ENCODE measurements at regions not wholly inside any gene's neighbourhood (a gene's known extent, or its start where the extent isn't known, plus 50 kb on each side); places are given as distances from the start of the nearest gene placed in this dataset.

DNA sequence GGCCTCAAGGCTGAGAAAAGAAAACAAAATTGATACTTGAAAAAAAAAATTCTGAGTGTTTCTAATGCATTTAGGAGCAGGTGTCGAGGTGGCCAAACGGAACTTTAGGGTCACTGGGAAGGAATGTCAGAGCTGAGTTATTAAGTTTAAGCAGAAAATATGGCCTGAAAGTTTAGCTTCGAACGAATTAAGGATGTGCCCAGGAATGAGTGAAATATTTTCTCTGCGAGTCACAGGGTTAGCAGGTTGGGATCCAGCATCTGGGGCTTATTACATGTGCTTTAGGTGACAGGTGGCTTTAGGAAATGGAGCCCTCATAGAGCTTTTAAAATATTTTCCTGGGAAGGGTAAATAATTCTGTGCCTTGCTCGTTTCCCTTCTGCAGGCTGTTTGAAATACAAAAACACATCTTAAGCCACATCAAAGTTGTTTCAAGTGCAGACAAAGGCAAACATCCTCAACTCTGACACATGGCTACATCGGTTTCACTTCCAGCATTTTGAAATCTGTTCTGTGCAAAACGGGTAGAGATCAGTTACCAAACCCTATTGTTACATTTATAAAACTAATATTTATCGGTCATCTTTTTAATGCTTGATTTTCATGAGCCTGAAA is 143.1 kb upstream of the ARRDC4 start:
- H3K9ac ChIP-seq (ENCODE audit: control insufficient read depth, extremely low read depth, insufficient read depth, low read length) = no peak overlapping the region
- dilution Hi-C loops (cut with MboI; ENCODE audit: extremely low pct_ligation_motif_present, low sequenced_read_pairs) = no loop called here
- H3K27me3 ChIP-seq (ENCODE audit: control insufficient read depth, extremely low read depth, insufficient read depth, low read length) = no peaks in the 10 kb centered on the region
- no peaks in the 10 kb centered on the region for H3K9me1 ChIP-seq (ENCODE audit: control insufficient read depth, extremely low read depth, insufficient read depth, low read length)
- FAIRE-seq = no peak
- H2AFZ ChIP-seq (ENCODE audit: control insufficient read depth, low read length) = no peak overlapping the region
- no peaks in the 10 kb centered on the region for H3K4me1 ChIP-seq (ENCODE audit: control insufficient read depth, extremely low read depth, insufficient read depth, low read length)
- no peak overlapping the region for H3K27ac ChIP-seq (ENCODE audit: control insufficient read depth, insufficient read depth, low read length)
- no peak overlapping the region for H3K4me2 ChIP-seq (ENCODE audit: control insufficient read depth, extremely low read depth, insufficient read depth, low read depth, low read length)
- no peak overlapping the region for H3K4me3 ChIP-seq (ENCODE audit: control insufficient read depth in 2 of 3, extremely low read depth in 1 of 3, insufficient read depth in 2 of 3, low read depth in 1 of 3, low read length in 3 of 3)
- no peaks in the 10 kb centered on the region for H4K20me1 ChIP-seq (ENCODE audit: control insufficient read depth, extremely low read depth, insufficient read depth, low read length)
- no peak for DNase-seq (ENCODE audit: low read depth, low spot score)
- H3K36me3 ChIP-seq (ENCODE audit: control insufficient read depth in 2 of 2, extremely low read depth in 1 of 2, insufficient read depth in 2 of 2, low read length in 2 of 2) = no peaks in the 10 kb centered on the region
- no peaks in the 10 kb centered on the region for H3K79me2 ChIP-seq (ENCODE audit: control insufficient read depth, insufficient read depth, low read length)
- no peaks in the 10 kb centered on the region for H3K9me3 ChIP-seq (ENCODE audit: control insufficient read depth, low read depth, low read length)
- TF ChIP-seq EZH2 (IDR thresholded peaks at IDR 0.05; ENCODE audit: low read length) = no peak
- TF ChIP-seq, protein P1, sequence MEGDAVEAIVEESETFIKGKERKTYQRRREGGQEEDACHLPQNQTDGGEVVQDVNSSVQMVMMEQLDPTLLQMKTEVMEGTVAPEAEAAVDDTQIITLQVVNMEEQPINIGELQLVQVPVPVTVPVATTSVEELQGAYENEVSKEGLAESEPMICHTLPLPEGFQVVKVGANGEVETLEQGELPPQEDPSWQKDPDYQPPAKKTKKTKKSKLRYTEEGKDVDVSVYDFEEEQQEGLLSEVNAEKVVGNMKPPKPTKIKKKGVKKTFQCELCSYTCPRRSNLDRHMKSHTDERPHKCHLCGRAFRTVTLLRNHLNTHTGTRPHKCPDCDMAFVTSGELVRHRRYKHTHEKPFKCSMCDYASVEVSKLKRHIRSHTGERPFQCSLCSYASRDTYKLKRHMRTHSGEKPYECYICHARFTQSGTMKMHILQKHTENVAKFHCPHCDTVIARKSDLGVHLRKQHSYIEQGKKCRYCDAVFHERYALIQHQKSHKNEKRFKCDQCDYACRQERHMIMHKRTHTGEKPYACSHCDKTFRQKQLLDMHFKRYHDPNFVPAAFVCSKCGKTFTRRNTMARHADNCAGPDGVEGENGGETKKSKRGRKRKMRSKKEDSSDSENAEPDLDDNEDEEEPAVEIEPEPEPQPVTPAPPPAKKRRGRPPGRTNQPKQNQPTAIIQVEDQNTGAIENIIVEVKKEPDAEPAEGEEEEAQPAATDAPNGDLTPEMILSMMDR (optimal IDR thresholded peaks at IDR 0.05 in 1 of 3, IDR thresholded peaks at IDR 0.05 in 1 of 3, conservative IDR thresholded peaks at IDR 0.05 in 1 of 3; ENCODE audit: extremely low read depth in 1 of 3, insufficient read depth in 2 of 3, low read length in 3 of 3) = no peak

GRCh38 chr15:97836003-97836402 is 124.5 kb upstream of the ARRDC4 start:
- no peak overlapping the region for H3K27ac ChIP-seq (ENCODE audit: control insufficient read depth, insufficient read depth, low read length)
- no peaks in the 10 kb centered on the region for H3K36me3 ChIP-seq (ENCODE audit: control insufficient read depth in 2 of 2, extremely low read depth in 1 of 2, insufficient read depth in 2 of 2, low read length in 2 of 2)
- H3K79me2 ChIP-seq (ENCODE audit: control insufficient read depth, insufficient read depth, low read length) = no peaks in the 10 kb centered on the region
- H3K4me2 ChIP-seq (ENCODE audit: control insufficient read depth, extremely low read depth, insufficient read depth, low read depth, low read length) = no peak overlapping the region
- no peak overlapping the region for H2AFZ ChIP-seq (ENCODE audit: control insufficient read depth, low read length)
- H3K9ac ChIP-seq (ENCODE audit: control insufficient read depth, extremely low read depth, insufficient read depth, low read length) = no peak overlapping the region
- H4K20me1 ChIP-seq (ENCODE audit: control insufficient read depth, extremely low read depth, insufficient read depth, low read length) = no peaks in the 10 kb centered on the region
- H3K9me1 ChIP-seq (ENCODE audit: control insufficient read depth, extremely low read depth, insufficient read depth, low read length) = no peaks in the 10 kb centered on the region
- H3K4me3 ChIP-seq (ENCODE audit: control insufficient read depth in 2 of 3, extremely low read depth in 1 of 3, insufficient read depth in 2 of 3, low read depth in 1 of 3, low read length in 3 of 3) = no peak overlapping the region
- no peak for FAIRE-seq
- H3K4me1 ChIP-seq (ENCODE audit: control insufficient read depth, extremely low read depth, insufficient read depth, low read length) = no peaks in the 10 kb centered on the region
- no peaks in the 10 kb centered on the region for H3K27me3 ChIP-seq (ENCODE audit: control insufficient read depth, extremely low read depth, insufficient read depth, low read length)
- dilution Hi-C loops (cut with MboI; ENCODE audit: extremely low pct_ligation_motif_present, low sequenced_read_pairs) = no loop called here
- no peak for DNase-seq (ENCODE audit: low read depth, low spot score)
- H3K9me3 ChIP-seq (ENCODE audit: control insufficient read depth, low read depth, low read length) = no peaks in the 10 kb centered on the region
- no peak for TF ChIP-seq EZH2 (IDR thresholded peaks at IDR 0.05; ENCODE audit: low read length)
- TF ChIP-seq, protein P1 (optimal IDR thresholded peaks at IDR 0.05 in 1 of 3, IDR thresholded peaks at IDR 0.05 in 1 of 3, conservative IDR thresholded peaks at IDR 0.05 in 1 of 3; ENCODE audit: extremely low read depth in 1 of 3, insufficient read depth in 2 of 3, low read length in 3 of 3) = no peak
